Breast epithelium (tissue), 4 donors: ENCODE measurements at regions not wholly inside any gene's neighbourhood (a gene's known extent, or its start where the extent isn't known, plus 50 kb on each side); places are given as distances from the start of the nearest gene placed in this dataset.

Experiments
- DNase-seq, 2 donors: peaks; one replicate each; pipeline ENCODE4 v3.0.0-alpha.2; 2019; ENCODE audit warnings: low spot score in 2 of 2
- H3K27ac ChIP-seq, 2 donors: fragments of 200-600 bp; sonication (generic) in 1 of 2; one replicate each; pipeline ENCODE4 v1.5.1; 2016 to 2019; ENCODE audit warnings: mild to moderate bottlenecking in 1 of 2
- H3K27me3 ChIP-seq, 2 donors: fragments of 200-600 bp; sonication (generic) in 1 of 2; one replicate each; pipeline versions ENCODE4 v1.5.1 to v1.6.0; 2017 to 2019; ENCODE audit warnings: control low read depth in 1 of 2, mild to moderate bottlenecking in 1 of 2
- H3K36me3 ChIP-seq: fragments of 200-600 bp; one replicate; pipeline ENCODE4 v1.5.1; 2019
- H3K4me1 ChIP-seq, 2 donors: fragments of 200-600 bp; sonication (generic); one replicate each; pipeline ENCODE4 v1.5.1; 2016 to 2019; ENCODE audit warnings: control low read depth in 1 of 2
- H3K4me3 ChIP-seq, 3 donors: fragments of 200-600 bp; sonication (generic); 1 replicate in 2 of 3; 2 replicates in 1 of 3; pipeline ENCODE4 v1.5.1; 2016 to 2019; ENCODE audit warnings: mild to moderate bottlenecking in 3 of 3, moderate library complexity in 2 of 3
- H3K9me3 ChIP-seq, 2 donors: fragments of 200-600 bp; sonication (generic) in 1 of 2; one replicate each; pipeline ENCODE4 v1.5.1; 2016 to 2019; ENCODE audit warnings: control low read depth in 1 of 2
- CTCF ChIP-seq, 3 donors: fragments of 450-650 bp; IDR thresholded peaks; one replicate each; pipeline ENCODE4 v1.5.1; 2016 to 2017; ENCODE audit warnings: antibody characterized with exemption in 3 of 3, mild to moderate bottlenecking in 3 of 3, moderate library complexity in 3 of 3
- POLR2A ChIP-seq: fragments of 450-650 bp; IDR thresholded peaks from one replicate; pipeline ENCODE4 v1.6.1; 2016; ENCODE audit warnings: antibody characterized with exemption, mild to moderate bottlenecking, moderate library complexity
- POLR2AphosphoS5 ChIP-seq, 3 donors: sonication (generic); formaldehyde crosslinking; IDR thresholded peaks; one replicate each; pipeline ENCODE4 v1.6.1; 2017; ENCODE audit warnings: antibody characterized with exemption in 3 of 3
- intact Hi-C: fragments of 100-400 bp; cut with DNase I; formaldehyde crosslinking; loops from one replicate; pipeline ENCODE4 v1.15.1; 2023; ENCODE audit warnings: low total_unique reads

- TF ChIP-seq POLR2A (no peak), CTCF (IDR thresholded peaks at IDR 0.05) (no peak), POLR2AphosphoS5 (IDR thresholded peaks at IDR 0.05) (no peak)
- no peak overlapping the region for H3K4me3 ChIP-seq
- no peaks in the 10 kb centered on the region for H3K36me3 ChIP-seq
- no peaks in the 10 kb centered on the region for H3K9me3 ChIP-seq
- intact Hi-C loops, result no loop called here
- DNase-seq, result no peak
- no peaks in the 10 kb centered on the region for H3K4me1 ChIP-seq
- no peak overlapping the region for H3K27ac ChIP-seq
- no peaks in the 10 kb centered on the region for H3K27me3 ChIP-seq
These were observed 162.3 kb upstream of the PDE10A start for GRCh38 chr6:165825256-165825815.

- no peaks in the 10 kb centered on the region for H3K36me3 ChIP-seq
- H3K27ac ChIP-seq, result no peak overlapping the region
- no peaks in the 10 kb centered on the region for H3K27me3 ChIP-seq
- intact Hi-C loops, result no loop called here
- no peak for TF ChIP-seq CTCF (IDR thresholded peaks at IDR 0.05)
- TF ChIP-seq POLR2AphosphoS5 (IDR thresholded peaks at IDR 0.05), result no peak
- no peak for TF ChIP-seq POLR2A
- no peak for DNase-seq
- H3K4me1 ChIP-seq, result no peaks in the 10 kb centered on the region
- no peak overlapping the region for H3K4me3 ChIP-seq
- no peaks in the 10 kb centered on the region for H3K9me3 ChIP-seq
These were observed 160.7 kb upstream of the PDE10A start for GRCh38 chr6:165823609-165824326.

- intact Hi-C loops, result no loop called here
- TF ChIP-seq POLR2AphosphoS5 (IDR thresholded peaks at IDR 0.05) (no peak), POLR2A (no peak), CTCF (IDR thresholded peaks at IDR 0.05) (no peak)
- H3K27ac ChIP-seq, result no peak overlapping the region
- no peaks in the 10 kb centered on the region for H3K27me3 ChIP-seq
- no peak for DNase-seq
- H3K4me3 ChIP-seq, result no peak overlapping the region
- no peaks in the 10 kb centered on the region for H3K4me1 ChIP-seq
- H3K9me3 ChIP-seq, result no peaks in the 10 kb centered on the region
- no peaks in the 10 kb centered on the region for H3K36me3 ChIP-seq
These were observed 159.5 kb upstream of the PDE10A start for GRCh38 chr6:165822501-165822900.

- TF ChIP-seq POLR2A (no peak), POLR2AphosphoS5 (IDR thresholded peaks at IDR 0.05) (no peak), CTCF (IDR thresholded peaks at IDR 0.05) (no peak)
- Histone ChIP-seq H3K27me3 (no peaks in the 10 kb centered on the region), H3K4me3 (no peak overlapping the region), H3K36me3 (no peaks in the 10 kb centered on the region), H3K27ac (no peak overlapping the region), H3K9me3 (no peaks in the 10 kb centered on the region), H3K4me1 (no peaks in the 10 kb centered on the region)
- intact Hi-C loops, result no loop called here
- DNase-seq, result no peak
These were observed 158.7 kb upstream of the PDE10A start for GRCh38 chr6:165821754-165822153.

- H3K27ac ChIP-seq, result no peak overlapping the region
- no peaks in the 10 kb centered on the region for H3K9me3 ChIP-seq
- H3K4me3 ChIP-seq, result no peak overlapping the region
- TF ChIP-seq POLR2AphosphoS5 (IDR thresholded peaks at IDR 0.05), result no peak
- TF ChIP-seq POLR2A, result no peak
- TF ChIP-seq CTCF (IDR thresholded peaks at IDR 0.05), result no peak
- DNase-seq, result no peak
- intact Hi-C loops, result no loop called here
- no peaks in the 10 kb centered on the region for H3K4me1 ChIP-seq
- H3K27me3 ChIP-seq, result no peaks in the 10 kb centered on the region
- no peaks in the 10 kb centered on the region for H3K36me3 ChIP-seq
These were observed 157.9 kb upstream of the PDE10A start for GRCh38 chr6:165820934-165821333.
